K562 (cell line): ENCODE measurements at regions not wholly inside any gene's neighbourhood (a gene's known extent, or its start where the extent isn't known, plus 50 kb on each side); places are given as distances from the start of the nearest gene placed in this dataset.

Source experiments
- ATAC-seq: fragments of 200-7000 bp; cut with Tn5 transposase; 3 replicates; pipeline ENCODE4 v1.9.1; 2020; ENCODE audit warnings: moderate library complexity
- BruUV-seq: library from RNA; stranded (reverse); fragments of 400-500 nt; replicated peaks from 2 replicates; lab custom pipeline; 2021; lab: Mats Ljungman, UMichigan
- CTCF ChIA-PET: fragments of 300-600 bp; formaldehyde crosslinking; extraction: SDS; loops from one replicate; lab custom pipeline; 2021; ENCODE audit warnings: low intra/inter-chr PET ratio; lab: Yijun Ruan, JAX
- POLR2A ChIA-PET: fragments of 300-600, 350-650 bp; sonication (Branson Sonifier 250); formaldehyde crosslinking; extraction: SDS; loops from one replicate; lab custom pipeline; 2021; ENCODE audit warnings: antibody characterized with exemption, inconsistent platforms; lab: Yijun Ruan, JAX
- DNase-seq, 4 experiments: peaks; one replicate each; pipeline versions ENCODE4 v3.0.0 to v3.0.0-alpha.2; 2011 to 2018; ENCODE audit warnings: low spot score in 3 of 4, mixed read lengths in 3 of 4; ENCODE audit errors: extremely low read depth in 1 of 4
- FAIRE-seq: peaks from 2 replicates; lab custom pipeline; 2011; peaks lifted over from hg19 to GRCh38; lab: Jason Lieb, UNC
- H2AFZ ChIP-seq: 2 replicates; pipeline ENCODE4 v1.6.0; 2011; ENCODE audit warnings: low read depth, low read length, control low read depth, inconsistent platforms
- H3K27ac ChIP-seq: fragments of 200-600 bp; 3 replicates; pipeline ENCODE4 v1.8.0; 2011; ENCODE audit warnings: low read depth, mild to moderate bottlenecking, control low read depth, inconsistent platforms, low read length, moderate library complexity, mixed read lengths; ENCODE audit errors: extremely low read depth
- H3K27me3 ChIP-seq, 2 experiments: fragments of 300-600 bp in 1 of 2; 2 replicates in 1 of 2; 3 replicates in 1 of 2; pipeline versions ENCODE4 v1.6.0 to v1.8.0; 2011; ENCODE audit warnings: inconsistent platforms in 2 of 2, low read length in 2 of 2, mild to moderate bottlenecking in 1 of 2, mixed read lengths in 1 of 2, moderate library complexity in 1 of 2; ENCODE audit not compliant: control insufficient read depth in 2 of 2, insufficient read depth in 2 of 2
- H3K36me3 ChIP-seq: fragments of 300-600 bp; 3 replicates; pipeline ENCODE4 v1.8.0; 2011; ENCODE audit warnings: mild to moderate bottlenecking, low read length, inconsistent platforms; ENCODE audit not compliant: control insufficient read depth, insufficient read depth
- H3K4me1 ChIP-seq, 2 experiments: fragments of 200-600 bp in 1 of 2; replicated peaks in 1 of 2; 2 replicates in 1 of 2; 3 replicates in 1 of 2; pipeline versions ENCODE4 v1.5.1 to v1.8.0; 2011; ENCODE audit warnings: inconsistent platforms in 2 of 2, low read length in 2 of 2, mild to moderate bottlenecking in 1 of 2, mixed read lengths in 1 of 2, moderate library complexity in 1 of 2; ENCODE audit not compliant: control insufficient read depth in 2 of 2, insufficient read depth in 2 of 2
- H3K4me2 ChIP-seq: 2 replicates; pipeline ENCODE4 v1.6.1; 2011; ENCODE audit warnings: low read length, control low read depth, inconsistent platforms, mixed read lengths; ENCODE audit not compliant: insufficient read depth
- H3K4me3 ChIP-seq: fragments of 200-600 bp; sonication (generic), shearing (Covaris generic); 2 replicates; pipeline ENCODE4 v1.5.1; 2016; ENCODE audit warnings: control low read depth, inconsistent platforms
- H3K79me2 ChIP-seq: fragments of 200-600 bp; 3 replicates; pipeline ENCODE4 v1.8.0; 2011; ENCODE audit warnings: low read length, inconsistent platforms; ENCODE audit not compliant: control insufficient read depth, insufficient read depth
- H3K9ac ChIP-seq, 2 experiments: 2 replicates each; pipeline versions ENCODE4 v1.6.0 to v1.6.1; 2011; ENCODE audit warnings: low read depth in 2 of 2, low read length in 2 of 2, control low read depth in 1 of 2, inconsistent platforms in 1 of 2, mild to moderate bottlenecking in 1 of 2, mixed read lengths in 1 of 2; ENCODE audit not compliant: insufficient read depth in 1 of 2
- H3K9me1 ChIP-seq: one replicate; pipeline ENCODE4 v1.6.0; 2011; ENCODE audit warnings: inconsistent platforms, mild to moderate bottlenecking, low read length, moderate library complexity; ENCODE audit not compliant: control insufficient read depth, insufficient read depth
- H3K9me3 ChIP-seq: replicated peaks from 2 replicates; pipeline ENCODE4 v1.5.1; 2011; ENCODE audit warnings: low read depth, low read length, inconsistent platforms; ENCODE audit not compliant: control insufficient read depth, insufficient read depth
- H4K20me1 ChIP-seq: replicated peaks from 2 replicates; pipeline ENCODE4 v1.6.1; 2011; ENCODE audit warnings: low read length, inconsistent platforms, mixed read lengths; ENCODE audit not compliant: control insufficient read depth, insufficient read depth
- BRF1 ChIP-seq: IDR thresholded peaks from 3 replicates; pipeline ENCODE4 v1.6.1; 2011; ENCODE audit warnings: borderline replicate concordance, mild to moderate bottlenecking; ENCODE audit not compliant: insufficient read length; ENCODE audit errors: extremely low read depth
- FOXK1 ChIP-seq: sonication (generic); formaldehyde crosslinking; IDR thresholded peaks from 2 replicates; pipeline ENCODE4 v1.8.0; 2022; ENCODE audit warnings: missing genetic modification reagents, mild to moderate bottlenecking, borderline replicate concordance
- ID3 ChIP-seq, 2 experiments: fragments of 250-450 bp in 1 of 2; fragments of 450-650 bp in 1 of 2; sonication (Bioruptor Pico) in 1 of 2; IDR thresholded peaks; 2 replicates each; pipeline versions ENCODE4 v1.6.1 to v1.8.0; 2016 to 2021; ENCODE audit warnings: mild to moderate bottlenecking in 2 of 2, moderate library complexity in 2 of 2, missing compliant biosample characterization in 1 of 2, missing genetic modification characterization in 1 of 2
- ILK ChIP-seq: fragments of 450-650 bp; IDR thresholded peaks from 2 replicates; pipeline ENCODE4 v1.6.1; 2016; ENCODE audit warnings: missing genetic modification characterization, low read depth, mild to moderate bottlenecking, missing compliant biosample characterization, moderate library complexity, borderline replicate concordance
- NCOA6 ChIP-seq: fragments of 450-650 bp; IDR thresholded peaks from 2 replicates; pipeline ENCODE4 v1.6.1; 2017; ENCODE audit warnings: mild to moderate bottlenecking
- OTX1 ChIP-seq: fragments of 450-650 bp; formaldehyde crosslinking; IDR thresholded peaks from 2 replicates; pipeline ENCODE4 v1.4.0; 2022; ENCODE audit warnings: mild to moderate bottlenecking
- PCBP2 ChIP-seq: fragments of 200-400 bp; formaldehyde crosslinking; IDR thresholded peaks from 2 replicates; pipeline ENCODE4 v1.6.1; 2018; ENCODE audit warnings: low read length, low read depth, mild to moderate bottlenecking, moderate library complexity; ENCODE audit not compliant: poor library complexity, severe bottlenecking
- SMC3 ChIP-seq: conservative IDR thresholded peaks from 2 replicates; pipeline ENCODE4 v1.6.1; 2011; ENCODE audit warnings: low read depth, low read length, improper control_type of control experiment; ENCODE audit not compliant: insufficient read depth
- ZNF551 ChIP-seq: fragments of 250-450 bp; sonication (Bioruptor Pico); IDR thresholded peaks from 2 replicates; pipeline ENCODE4 v1.5.0; 2021; ENCODE audit warnings: mild to moderate bottlenecking, moderate library complexity
- ZNF830 ChIP-seq: fragments of 250-450 bp; sonication (Bioruptor Pico); IDR thresholded peaks from 2 replicates; pipeline ENCODE4 v1.5.0; 2021; ENCODE audit warnings: mild to moderate bottlenecking
- WGBS: fragments of 100-300 bp; shearing (Covaris generic); methylation state at CpG from one replicate; pipeline ENCODE4 v1.1.6; 2016; ENCODE audit warnings: low coverage, mixed read lengths; ENCODE audit not compliant: insufficient coverage; ENCODE audit errors: missing lambda C conversion rate; 5-methylcytosine and 5-hydroxymethylcytosine counted together
- in situ Hi-C: fragments of 300-500 bp; cut with MboI; formaldehyde crosslinking; loops from 4 replicates; pipeline ENCODE4 v1.15.0; 2018; ENCODE audit warnings: inconsistent platforms, mixed read lengths
- intact Hi-C: fragments of 100-400 bp; cut with micrococcal nuclease; formaldehyde crosslinking; loops from 2 replicates; pipeline ENCODE4 v1.14.2; 2022
- TF ChIP-seq, protein P1 (sequence below): sonication (generic); formaldehyde crosslinking; IDR thresholded peaks from 2 replicates; pipeline ENCODE4 v1.4.0; 2020; ENCODE audit warnings: mild to moderate bottlenecking, missing genetic modification reagents

DNA sequence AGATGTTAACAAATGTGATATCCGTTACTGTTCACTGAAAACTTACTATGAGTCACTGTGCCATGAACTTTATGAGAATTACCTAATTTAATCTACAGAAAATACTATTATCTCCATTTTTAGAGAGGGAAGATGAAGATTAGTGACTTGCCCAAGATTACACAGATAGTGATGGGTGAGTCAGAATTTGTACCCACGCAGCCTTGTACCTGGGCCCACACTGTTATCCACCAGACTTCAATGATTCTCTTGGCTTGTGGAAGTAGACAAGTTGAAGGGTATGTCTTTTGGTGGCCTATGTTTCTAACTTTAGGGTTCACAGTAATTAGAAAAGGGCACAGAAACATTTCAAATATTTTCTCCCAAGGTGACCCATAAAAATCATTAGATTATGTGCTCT, 472.5 kb upstream of the NR3C2 start:
- H2AFZ ChIP-seq = no peak overlapping the region
- no peaks in the 10 kb centered on the region for H3K9me3 ChIP-seq
- no peaks in the 10 kb centered on the region for H3K79me2 ChIP-seq
- DNase-seq (no peak), ATAC-seq (no peak), FAIRE-seq (no peak)
- H3K27ac ChIP-seq = no peak overlapping the region
- no peaks in the 10 kb centered on the region for H3K27me3 ChIP-seq
- no peak for TF ChIP-seq ILK (tag)
- TF ChIP-seq SMC3 = no peak
- in situ Hi-C loops = no loop called here
- H3K9me1 ChIP-seq = no peaks in the 10 kb centered on the region
- WGBS = 8% methylated on average over 2 of the region's 2 CpGs
- no peaks in the 10 kb centered on the region for H4K20me1 ChIP-seq
- ChIA-PET CTCF (no interaction called here), POLR2A (no interaction called here)
- H3K36me3 ChIP-seq = no peaks in the 10 kb centered on the region
- no peaks in the 10 kb centered on the region for H3K4me1 ChIP-seq
- no TSS peak for BruUV-seq
- H3K4me3 ChIP-seq = no peak overlapping the region
- H3K4me2 ChIP-seq = no peak overlapping the region
- H3K9ac ChIP-seq = no peak overlapping the region
- intact Hi-C loops = no loop called here

GRCh38 chr4:148914301-148914700, 472.1 kb upstream of the NR3C2 start:
- no peak for ATAC-seq
- no peaks in the 10 kb centered on the region for H3K79me2 ChIP-seq
- H4K20me1 ChIP-seq = no peaks in the 10 kb centered on the region
- no peak overlapping the region for H3K4me3 ChIP-seq
- H3K9me1 ChIP-seq = no peaks in the 10 kb centered on the region
- no peaks in the 10 kb centered on the region for H3K27me3 ChIP-seq
- H2AFZ ChIP-seq = no peak overlapping the region
- in situ Hi-C loops = no loop called here
- no peak overlapping the region for H3K27ac ChIP-seq
- H3K4me1 ChIP-seq = no peaks in the 10 kb centered on the region
- POLR2A ChIA-PET = no interaction called here
- DNase-seq = no peak
- H3K9ac ChIP-seq = no peak overlapping the region
- no TSS peak for BruUV-seq
- TF ChIP-seq ID3 (CRISPR knock-in tag; IDR thresholded peaks at IDR 0.05) (no peak), ID3 (tag; IDR thresholded peaks at IDR 0.05) (no peak), ZNF551 (CRISPR knock-in tag) (no peak), BRF1 (no peak), ZNF830 (CRISPR knock-in tag) (no peak), OTX1 (no peak), FOXK1 (CRISPR knock-in tag) (no peak), NCOA6 (no peak), PCBP2 (no peak)
- TF ChIP-seq, protein P1, sequence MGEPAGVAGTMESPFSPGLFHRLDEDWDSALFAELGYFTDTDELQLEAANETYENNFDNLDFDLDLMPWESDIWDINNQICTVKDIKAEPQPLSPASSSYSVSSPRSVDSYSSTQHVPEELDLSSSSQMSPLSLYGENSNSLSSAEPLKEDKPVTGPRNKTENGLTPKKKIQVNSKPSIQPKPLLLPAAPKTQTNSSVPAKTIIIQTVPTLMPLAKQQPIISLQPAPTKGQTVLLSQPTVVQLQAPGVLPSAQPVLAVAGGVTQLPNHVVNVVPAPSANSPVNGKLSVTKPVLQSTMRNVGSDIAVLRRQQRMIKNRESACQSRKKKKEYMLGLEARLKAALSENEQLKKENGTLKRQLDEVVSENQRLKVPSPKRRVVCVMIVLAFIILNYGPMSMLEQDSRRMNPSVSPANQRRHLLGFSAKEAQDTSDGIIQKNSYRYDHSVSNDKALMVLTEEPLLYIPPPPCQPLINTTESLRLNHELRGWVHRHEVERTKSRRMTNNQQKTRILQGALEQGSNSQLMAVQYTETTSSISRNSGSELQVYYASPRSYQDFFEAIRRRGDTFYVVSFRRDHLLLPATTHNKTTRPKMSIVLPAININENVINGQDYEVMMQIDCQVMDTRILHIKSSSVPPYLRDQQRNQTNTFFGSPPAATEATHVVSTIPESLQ (CRISPR knock-in tag) = no peak
- CTCF ChIA-PET = no interaction called here
- intact Hi-C loops = no loop called here
- H3K9me3 ChIP-seq = no peaks in the 10 kb centered on the region
- FAIRE-seq = no peak
- H3K36me3 ChIP-seq = no peaks in the 10 kb centered on the region
- WGBS = 2% methylated on average over 10 of the region's 10 CpGs
- no peak overlapping the region for H3K4me2 ChIP-seq
